ENCODE measurements at regions not wholly inside any gene's neighbourhood (a gene's known extent, or its start where the extent isn't known, plus 50 kb on each side); places are given as distances from the start of the nearest gene placed in this dataset.

GRCh38 chr5:174348311-174348981, 302.9 kb downstream of the NSG2 start:
- peaks cover 27% of the 10 kb centered on the region for H3K27me3 ChIP-seq (ENCODE audit: control insufficient read depth, insufficient read depth, low read length)
- ATAC-seq (no peak), DNase-seq (ENCODE audit: low read depth, low spot score) (no peak)
- H3K9me3 ChIP-seq (ENCODE audit: control insufficient read depth, insufficient read depth, low read depth, low read length): no peaks in the 10 kb centered on the region
- no peak overlapping the region for H3K27ac ChIP-seq (ENCODE audit: low read length)
- H3K36me3 ChIP-seq (ENCODE audit: control insufficient read depth, insufficient read depth, low read length): no peaks in the 10 kb centered on the region
- TF ChIP-seq REST (IDR thresholded peaks at IDR 0.05; ENCODE audit: insufficient read depth in 1 of 2, low read depth in 2 of 2, low read length in 1 of 2) (no peak), TCF7L2 (IDR thresholded peaks at IDR 0.05; ENCODE audit: low read depth, low read length) (no peak), POLR2AphosphoS5 (IDR thresholded peaks at IDR 0.05; ENCODE audit: low read depth, low read length) (no peak), SIN3A (IDR thresholded peaks at IDR 0.05; ENCODE audit: borderline replicate concordance, insufficient read depth, low read depth, low read length) (no peak)
- no peaks in the 10 kb centered on the region for H3K4me1 ChIP-seq (ENCODE audit: control insufficient read depth, insufficient read depth, low read length)
- no peak overlapping the region for H3K4me3 ChIP-seq (ENCODE audit: low read depth in 2 of 2, low read length in 2 of 2)
- intact Hi-C loops (cut with micrococcal nuclease; ENCODE audit: unreplicated experiment) (no loop called here), in situ Hi-C loops (cut with HindIII; ENCODE audit: low pct_unique_long_range_greater_than_20kb, low sequenced_read_pairs) (no loop called here)
- BruUV-seq (replicated peaks): no TSS peak
- ChIA-PET POLR2A (no interaction called here), CTCF (no interaction called here)

GRCh38 chr5:174352681-174353080, 307.2 kb downstream of the NSG2 start:
- H3K27me3 ChIP-seq (ENCODE audit: control insufficient read depth, insufficient read depth, low read length): peaks cover 21% of the 10 kb centered on the region
- ChIA-PET CTCF (interaction anchor here (0.7 kb wide), 1 partner anchor 9 kb away, joined by 3 read pairs; no protein-coding TSS in a partner anchor), POLR2A (no interaction called here)
- no peaks in the 10 kb centered on the region for H3K9me3 ChIP-seq (ENCODE audit: control insufficient read depth, insufficient read depth, low read depth, low read length)
- H3K27ac ChIP-seq (ENCODE audit: low read length): no peak overlapping the region
- H3K4me3 ChIP-seq (ENCODE audit: low read depth in 2 of 2, low read length in 2 of 2): no peak overlapping the region
- ATAC-seq (no peak), DNase-seq (ENCODE audit: low read depth, low spot score) (no peak)
- no peak for TF ChIP-seq POLR2AphosphoS5 (IDR thresholded peaks at IDR 0.05; ENCODE audit: low read depth, low read length)
- no peak for TF ChIP-seq TCF7L2 (IDR thresholded peaks at IDR 0.05; ENCODE audit: low read depth, low read length)
- TF ChIP-seq SIN3A (IDR thresholded peaks at IDR 0.05; ENCODE audit: borderline replicate concordance, insufficient read depth, low read depth, low read length): no peak
- no peak for TF ChIP-seq REST (IDR thresholded peaks at IDR 0.05; ENCODE audit: insufficient read depth in 1 of 2, low read depth in 2 of 2, low read length in 1 of 2)
- no peak for TF ChIP-seq CTCF (IDR thresholded peaks at IDR 0.05)
- in situ Hi-C loops (cut with HindIII; ENCODE audit: low pct_unique_long_range_greater_than_20kb, low sequenced_read_pairs): no loop called here
- BruUV-seq (replicated peaks): no TSS peak
- no peaks in the 10 kb centered on the region for H3K36me3 ChIP-seq (ENCODE audit: control insufficient read depth, insufficient read depth, low read length)
- intact Hi-C loops (cut with micrococcal nuclease; ENCODE audit: unreplicated experiment): no loop called here
- H3K4me1 ChIP-seq (ENCODE audit: control insufficient read depth, insufficient read depth, low read length): no peaks in the 10 kb centered on the region

All from Panc1 (cell line).